NCI-H345 treated with DMSO at 0.1 percent for 48 hours (cell line): ENCODE measurements at regions not wholly inside any gene's neighbourhood (a gene's known extent, or its start where the extent isn't known, plus 50 kb on each side); places are given as distances from the start of the nearest gene placed in this dataset.

Experiments used
- DNase-seq: peaks from one replicate; lab custom pipeline; 2025; ENCODE audit not compliant: unreplicated experiment; lab: John Stamatoyannopoulos, UW

DNA sequence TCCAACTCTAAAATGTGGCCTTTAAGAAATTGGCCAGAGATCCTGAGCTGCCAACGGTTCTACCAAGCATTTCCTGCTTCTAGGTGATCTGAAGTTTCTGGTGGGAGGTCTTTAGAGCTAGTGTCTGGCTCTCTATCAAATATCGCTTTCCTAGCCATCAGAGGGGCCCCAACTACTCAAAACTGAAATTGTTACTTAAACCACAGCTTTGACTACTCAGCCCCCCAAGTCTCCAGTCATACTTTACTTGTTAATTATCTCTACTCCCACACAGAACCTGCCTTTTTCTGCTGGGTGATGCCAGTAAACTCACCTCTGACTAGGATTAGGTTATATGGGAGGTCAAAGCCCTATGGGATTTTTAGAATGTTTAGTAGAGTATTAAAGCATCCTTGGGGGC lies 95.1 kb downstream of the FASLG start:
- DNase-seq, result no peak

DNA sequence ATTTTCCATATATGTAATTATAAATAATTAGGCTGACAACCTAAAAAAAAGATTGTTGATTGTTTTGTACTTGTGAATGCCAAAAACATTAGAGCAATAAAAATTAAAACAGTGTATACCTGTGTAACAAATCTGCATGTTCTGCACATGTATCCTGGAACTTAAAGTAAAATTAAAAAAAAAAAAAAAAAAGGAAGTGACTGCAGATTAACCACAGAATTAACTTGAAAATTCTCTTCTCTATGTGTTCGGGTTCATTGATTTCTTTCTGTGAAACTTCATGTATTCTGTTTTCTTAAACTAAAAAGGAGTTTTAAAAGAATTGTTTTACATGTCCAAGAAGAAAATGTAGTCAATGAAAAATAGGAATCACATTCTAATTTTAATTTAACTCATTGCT lies 95.7 kb downstream of the FASLG start:
- no peak for DNase-seq

DNA sequence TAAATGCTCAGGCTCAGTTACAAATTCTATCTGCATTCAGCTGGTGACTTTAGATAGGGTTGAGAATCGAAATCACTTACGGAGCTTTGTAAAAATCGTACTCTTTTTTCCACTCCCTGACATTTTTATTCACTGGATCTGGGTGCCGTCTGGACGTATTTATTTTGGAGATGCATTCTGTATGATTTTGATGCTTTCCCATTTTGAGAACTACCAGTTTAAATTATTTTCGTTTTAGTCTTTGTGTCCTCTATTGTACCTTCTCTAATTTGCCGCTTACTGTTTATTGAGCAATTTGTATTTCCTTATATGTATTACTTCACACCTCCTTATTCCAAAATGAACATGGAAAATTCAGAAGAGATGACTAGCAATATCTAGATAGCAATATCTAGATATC lies 96.2 kb downstream of the FASLG start:
- DNase-seq, result no peak

DNA sequence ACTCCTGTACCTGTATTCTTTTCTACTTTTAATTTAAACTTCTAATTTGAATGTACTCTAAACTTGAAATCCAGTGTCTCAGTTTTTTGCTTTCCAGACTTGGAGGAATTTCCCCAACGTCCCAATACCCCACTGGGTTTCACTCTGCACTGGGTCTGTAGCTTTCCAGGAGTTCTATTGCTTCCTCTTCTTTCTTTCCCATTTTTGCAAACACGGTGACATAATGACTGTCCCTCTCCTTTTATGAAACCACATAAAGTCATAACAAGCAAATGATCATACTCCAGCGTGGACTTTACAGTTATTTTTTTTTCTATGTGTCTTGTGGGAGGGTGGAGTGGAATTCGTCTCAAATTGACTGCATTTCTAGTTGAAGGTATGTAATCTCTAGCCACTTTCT lies 97.1 kb downstream of the FASLG start:
- DNase-seq, result no peak

- no peak for DNase-seq
Observed at GRCh38 chr1:172758259-172758658, 99.4 kb downstream of the FASLG start.

DNA sequence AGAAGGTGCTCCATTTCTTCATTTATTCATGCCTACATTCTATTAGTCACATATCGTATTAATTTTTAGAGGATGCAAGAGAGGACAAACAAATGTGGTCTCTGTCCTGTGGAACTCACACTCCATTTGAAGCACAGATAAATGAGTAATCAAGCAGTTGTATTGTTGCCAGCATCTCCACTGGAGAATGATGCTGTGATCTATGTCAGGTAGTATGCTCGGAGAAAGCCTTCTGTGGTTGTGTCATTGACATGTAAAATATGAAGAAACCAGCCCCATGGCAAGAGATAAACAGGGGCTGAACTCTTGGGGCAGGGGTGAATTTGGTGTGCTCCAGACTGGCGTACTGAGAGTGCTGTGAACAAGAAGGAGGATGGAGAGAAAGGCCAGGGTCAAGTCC lies 101.2 kb downstream of the FASLG start:
- no peak for DNase-seq

DNA sequence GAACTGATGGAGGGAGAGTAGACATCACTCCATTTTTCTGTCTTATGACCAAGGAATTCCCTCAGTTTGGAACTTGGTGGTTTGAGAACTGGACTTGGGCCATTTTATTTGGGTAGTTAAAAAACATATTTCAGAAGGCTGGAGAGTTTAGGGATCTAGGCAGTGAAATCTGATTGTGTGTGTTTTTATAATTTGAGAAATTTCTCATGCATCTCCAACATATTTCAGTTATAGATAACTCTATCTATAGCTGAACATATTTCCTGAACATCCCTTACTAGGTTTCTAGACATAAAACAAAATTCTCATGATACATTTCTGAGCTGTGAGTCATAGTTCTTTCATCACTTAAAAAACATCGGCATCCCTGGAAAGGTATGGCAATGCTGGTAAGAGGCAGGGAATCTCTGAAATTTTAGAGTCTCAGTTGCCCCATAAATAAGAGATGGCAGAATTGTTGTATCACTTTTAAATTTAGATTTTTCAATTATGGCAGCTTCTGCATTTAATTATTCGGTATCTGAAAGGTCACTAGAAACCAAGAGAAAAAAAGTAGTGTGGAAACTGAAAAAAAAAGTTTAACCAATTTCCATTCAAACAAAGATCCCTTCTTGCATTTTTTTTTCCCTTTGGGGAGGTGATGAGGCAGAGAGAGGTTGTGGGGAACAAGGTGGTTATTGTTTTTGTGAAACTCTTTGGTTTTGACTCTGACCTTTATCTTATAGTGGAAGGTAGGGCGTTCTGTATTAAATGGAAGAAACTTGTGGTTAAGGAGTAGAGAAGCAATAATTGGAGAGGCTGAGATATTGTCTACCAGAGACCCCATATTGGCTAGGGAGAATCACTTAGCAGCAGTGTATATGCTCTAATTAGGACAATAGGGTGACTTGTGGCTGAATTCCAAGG lies 102.9 kb downstream of the FASLG start:
- no peak for DNase-seq

DNA sequence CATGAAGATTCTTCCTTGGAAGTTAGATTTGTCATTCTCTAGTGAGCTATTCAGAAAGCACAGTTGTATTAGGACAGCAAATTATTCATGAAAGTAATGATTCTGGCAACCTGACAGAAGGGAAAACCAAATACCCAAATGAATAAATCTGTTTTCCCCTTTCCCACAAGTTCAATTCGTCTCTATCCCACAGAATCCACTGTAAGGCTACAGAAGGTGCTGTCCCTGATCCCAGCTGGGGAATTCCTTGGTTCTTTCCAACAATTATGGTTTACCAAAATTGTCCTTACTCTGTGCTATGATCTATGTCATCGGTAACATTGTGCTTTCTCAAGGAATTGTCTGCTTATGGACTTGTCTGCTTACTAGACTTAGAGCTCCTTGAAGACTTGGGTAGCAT lies 104.2 kb downstream of the FASLG start:
- no peak for DNase-seq

DNA sequence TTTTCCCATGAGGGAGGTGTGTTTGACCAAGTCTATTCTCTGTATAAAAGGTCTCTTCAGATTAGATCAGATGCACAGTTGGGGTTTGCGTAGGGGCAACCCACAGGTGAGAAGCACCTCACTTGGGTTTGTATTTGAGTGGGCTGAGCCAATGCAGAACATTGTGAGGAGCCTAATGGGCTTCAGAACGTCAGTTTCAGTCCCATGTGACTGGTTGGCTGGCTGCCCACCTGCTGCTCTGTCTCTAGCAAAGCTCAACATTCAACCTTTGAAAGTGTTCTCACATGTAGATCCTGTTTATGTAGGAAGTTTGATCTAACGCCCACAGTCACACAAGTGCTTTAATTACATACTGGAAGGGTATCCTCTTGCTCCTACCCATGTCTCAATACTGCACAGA lies 105.5 kb downstream of the FASLG start:
- DNase-seq, result peak; percentile 12

GRCh38 chr1:172766462-172766861 lies 107.6 kb downstream of the FASLG start:
- no peak for DNase-seq

GRCh38 chr1:172770071-172770470 lies 111.2 kb downstream of the FASLG start:
- DNase-seq, result no peak

DNA sequence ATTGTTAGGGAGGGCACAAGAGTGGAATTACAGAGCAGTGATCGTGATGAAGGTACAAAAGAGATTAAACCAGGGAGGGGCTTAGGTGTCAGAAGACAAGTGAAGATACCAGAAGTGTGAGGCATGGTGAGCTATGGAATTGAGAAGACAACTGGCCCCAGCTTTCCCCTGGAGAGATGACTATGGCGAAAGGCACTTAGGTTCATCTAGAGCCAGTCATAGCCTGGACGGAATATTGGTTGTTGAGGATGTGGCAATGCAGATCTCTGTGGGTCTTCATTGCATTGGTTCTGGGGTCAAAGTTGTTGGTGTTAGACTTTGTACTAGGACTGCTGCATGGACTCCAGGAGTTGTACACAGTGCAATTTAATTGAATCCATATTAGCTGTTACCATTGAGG lies 115.7 kb downstream of the FASLG start:
- no peak for DNase-seq

GRCh38 chr1:172775606-172776005 lies 116.7 kb downstream of the FASLG start:
- no peak for DNase-seq

GRCh38 chr1:172776071-172776470 lies 117.2 kb downstream of the FASLG start:
- DNase-seq, result no peak

DNA sequence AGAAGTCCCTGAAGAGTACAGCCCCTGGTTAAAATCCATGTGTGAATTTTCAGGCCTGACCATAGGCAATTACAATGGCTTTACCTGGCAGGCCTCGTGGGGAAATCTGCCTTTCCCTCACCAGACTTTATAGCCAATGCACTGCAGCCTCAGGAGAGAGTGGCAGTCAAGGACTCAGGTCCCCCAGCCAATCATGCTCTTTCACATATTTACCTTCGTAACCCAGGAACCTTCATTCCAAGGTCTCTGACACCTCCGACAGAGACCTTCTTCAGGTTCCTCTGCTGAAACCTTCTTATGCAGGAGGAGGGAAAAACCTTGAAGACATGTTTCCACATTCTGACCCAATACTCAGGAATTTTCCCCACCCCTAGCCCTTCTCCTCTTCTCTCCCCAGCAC lies 118.9 kb downstream of the FASLG start:
- no peak for DNase-seq

GRCh38 chr1:172778456-172779455 lies 119.9 kb downstream of the FASLG start:
- no peak for DNase-seq

GRCh38 chr1:172779491-172779890 lies 120.6 kb downstream of the FASLG start:
- no peak for DNase-seq

GRCh38 chr1:172781513-172782140 lies 122.7 kb downstream of the FASLG start:
- no peak for DNase-seq

GRCh38 chr1:172789840-172790239 lies 130.9 kb downstream of the FASLG start:
- DNase-seq, result no peak

- DNase-seq, result no peak
Observed at GRCh38 chr1:172790245-172790644, 131.3 kb downstream of the FASLG start.

DNA sequence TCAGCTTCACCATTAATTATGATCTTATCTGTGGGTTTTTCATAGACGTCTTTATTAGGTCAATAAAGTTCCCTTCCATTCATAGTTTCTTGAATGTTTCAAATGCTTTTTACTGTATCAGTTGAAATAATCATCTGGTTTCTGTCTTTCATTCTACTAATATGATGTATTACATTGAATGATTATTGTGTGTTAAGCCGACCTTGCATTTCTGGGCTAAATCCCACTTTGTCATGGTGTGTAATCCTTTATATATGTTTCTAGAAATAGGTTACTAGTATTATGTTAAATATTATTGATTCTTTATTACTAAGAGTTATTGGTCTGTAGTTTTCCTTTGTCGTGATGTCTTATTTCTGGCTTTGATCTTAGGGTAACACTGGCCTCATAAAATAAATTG lies 134.9 kb downstream of the FASLG start:
- DNase-seq, result no peak
